ENCODE measurements at regions not wholly inside any gene's neighbourhood (a gene's known extent, or its start where the extent isn't known, plus 50 kb on each side); places are given as distances from the start of the nearest gene placed in this dataset.
"Not testable (repeated sequence)": the region's sequence is repeated elsewhere in the genome, so short reads cannot be mapped to it uniquely, and the experiment has no call there.

- 79% methylated on average over 12 of the region's 97 CpGs for WGBS (ENCODE audit: insufficient coverage, low coverage, low lambda C conversion rate, missing lambda C conversion rate)
- ATAC-seq (no peak), DNase-seq (peak in 1 of 3 donors; percentile 42)
- Histone ChIP-seq H3K27me3 (no peaks in the 10 kb centered on the region), H3K4me1 (no peaks in the 10 kb centered on the region), H3K4me3 (no peak overlapping the region), H3K9me3 (no peaks in the 10 kb centered on the region), H3K27ac (no peak overlapping the region), H3K36me3 (no peaks in the 10 kb centered on the region)
- TF ChIP-seq CTCF (IDR thresholded peaks at IDR 0.05) (no peak), POLR2A (IDR thresholded peaks at IDR 0.05) (no peak)
- intact Hi-C loops (cut with DNase I): no loop called here
Observed at GRCh38 chr20:30487947-30488926, 769.2 kb upstream of the DEFB115 start.

GRCh38 chr20:30488941-30489613, 768.4 kb upstream of the DEFB115 start:
- H3K27me3 ChIP-seq: no peaks in the 10 kb centered on the region
- no peaks in the 10 kb centered on the region for H3K36me3 ChIP-seq
- H3K9me3 ChIP-seq: no peaks in the 10 kb centered on the region
- H3K27ac ChIP-seq: no peak overlapping the region
- intact Hi-C loops (cut with DNase I): no loop called here
- WGBS (ENCODE audit: insufficient coverage, low coverage, low lambda C conversion rate, missing lambda C conversion rate): 53% methylated on average over 7 of the region's 56 CpGs
- no peak for TF ChIP-seq POLR2A (IDR thresholded peaks at IDR 0.05)
- no peak for TF ChIP-seq CTCF (IDR thresholded peaks at IDR 0.05)
- no peak for ATAC-seq
- DNase-seq: peak in 1 of 3 donors; percentile 40
- no peaks in the 10 kb centered on the region for H3K4me1 ChIP-seq
- H3K4me3 ChIP-seq: no peak overlapping the region

GRCh38 chr20:30489614-30490003, 767.9 kb upstream of the DEFB115 start:
- no peaks in the 10 kb centered on the region for H3K36me3 ChIP-seq
- H3K4me1 ChIP-seq: no peaks in the 10 kb centered on the region
- DNase-seq (peak in 1 of 3 donors; percentile 30), ATAC-seq (no peak)
- H3K4me3 ChIP-seq: no peak overlapping the region
- no peak overlapping the region for H3K27ac ChIP-seq
- H3K9me3 ChIP-seq: no peaks in the 10 kb centered on the region
- WGBS (ENCODE audit: insufficient coverage, low coverage, low lambda C conversion rate, missing lambda C conversion rate): 77% methylated on average over 5 of the region's 29 CpGs
- no peaks in the 10 kb centered on the region for H3K27me3 ChIP-seq
- intact Hi-C loops (cut with DNase I): no loop called here
- TF ChIP-seq POLR2A (IDR thresholded peaks at IDR 0.05) (no peak), CTCF (IDR thresholded peaks at IDR 0.05) (no peak)

GRCh38 chr20:30491016-30491415, 766.4 kb upstream of the DEFB115 start:
- H3K4me1 ChIP-seq: no peaks in the 10 kb centered on the region
- H3K4me3 ChIP-seq: no peak overlapping the region
- no peaks in the 10 kb centered on the region for H3K27me3 ChIP-seq
- H3K27ac ChIP-seq: no peak overlapping the region
- 87% methylated on average over 10 of the region's 15 CpGs for WGBS (ENCODE audit: insufficient coverage, low coverage, low lambda C conversion rate, missing lambda C conversion rate)
- TF ChIP-seq CTCF (IDR thresholded peaks at IDR 0.05) (no peak), POLR2A (IDR thresholded peaks at IDR 0.05) (no peak)
- no peaks in the 10 kb centered on the region for H3K36me3 ChIP-seq
- no peak for ATAC-seq
- no peak for DNase-seq
- no peaks in the 10 kb centered on the region for H3K9me3 ChIP-seq
- intact Hi-C loops (cut with DNase I): no loop called here

- H3K27me3 ChIP-seq; H3K27ac ChIP-seq; H3K9me3 ChIP-seq; intact Hi-C loops (cut with DNase I); H3K4me1 ChIP-seq; H3K36me3 ChIP-seq; DNase-seq; H3K4me3 ChIP-seq; ATAC-seq: not testable (repeated sequence)
- 72% methylated on average over 12 of the region's 16 CpGs for WGBS (ENCODE audit: insufficient coverage, low coverage, low lambda C conversion rate, missing lambda C conversion rate)
Observed at GRCh38 chr20:30496656-30497055, 760.8 kb upstream of the DEFB115 start.

GRCh38 chr20:30497191-30497590, 760.3 kb upstream of the DEFB115 start:
- 81% methylated on average over 7 of the region's 15 CpGs for WGBS (ENCODE audit: insufficient coverage, low coverage, low lambda C conversion rate, missing lambda C conversion rate)
- H3K4me3 ChIP-seq; H3K9me3 ChIP-seq; H3K4me1 ChIP-seq; H3K36me3 ChIP-seq; intact Hi-C loops (cut with DNase I); H3K27me3 ChIP-seq; H3K27ac ChIP-seq; DNase-seq; ATAC-seq: not testable (repeated sequence)
